IMR-90 (cell line): ENCODE measurements at regions not wholly inside any gene's neighbourhood (a gene's known extent, or its start where the extent isn't known, plus 50 kb on each side); places are given as distances from the start of the nearest gene placed in this dataset.
A peak's percentile ranks its signal among the peaks of the same experiment; 100 is the strongest.

Experiments
- ATAC-seq: fragments of 200-7000 bp; cut with Tn5 transposase; 2 replicates; pipeline ENCODE4 v1.9.1; 2020; ENCODE audit warnings: low read depth, mild to moderate bottlenecking, moderate library complexity
- BruUV-seq: library from RNA; stranded (reverse); fragments of 400-500 nt; replicated peaks from 2 replicates; lab custom pipeline; 2021; lab: Mats Ljungman, UMichigan
- CTCF ChIA-PET: fragments of 300-600 bp; formaldehyde crosslinking; extraction: SDS; loops from one replicate; lab custom pipeline; 2021; ENCODE audit warnings: antibody characterized with exemption; lab: Yijun Ruan, JAX
- POLR2A ChIA-PET: fragments of 300-600 bp; sonication (Branson Sonifier 250); formaldehyde crosslinking; loops from one replicate; lab custom pipeline; 2022; ENCODE audit warnings: antibody characterized with exemption; ENCODE audit not compliant: unreplicated experiment; lab: Charles Lee
- DNase-seq: peaks from one replicate; pipeline ENCODE4 v3.0.0; 2013
- H2AFZ ChIP-seq: replicated peaks from 2 replicates; pipeline ENCODE3; 2013; ENCODE audit warnings: low read length, mild to moderate bottlenecking; ENCODE audit not compliant: poor library complexity
- H2AK5ac ChIP-seq: 2 replicates; pipeline ENCODE4 v1.6.1; 2013; ENCODE audit warnings: low read depth, low read length, inconsistent platforms
- H2AK9ac ChIP-seq: replicated peaks from 2 replicates; pipeline ENCODE3; 2013; ENCODE audit warnings: mild to moderate bottlenecking, low read depth, low read length, moderate library complexity; ENCODE audit not compliant: poor library complexity
- H2BK120ac ChIP-seq: 2 replicates; pipeline ENCODE4 v1.6.1; 2013; ENCODE audit warnings: low read depth, low read length, inconsistent platforms
- H2BK15ac ChIP-seq: 3 replicates; pipeline ENCODE4 v1.6.1; 2013; ENCODE audit warnings: low read depth, low read length, inconsistent platforms
- H2BK20ac ChIP-seq: 2 replicates; pipeline ENCODE4 v1.6.1; 2013; ENCODE audit warnings: low read depth, mild to moderate bottlenecking, inconsistent platforms, low read length, moderate library complexity
- H2BK5ac ChIP-seq: 2 replicates; pipeline ENCODE4 v1.6.1; 2013; ENCODE audit warnings: mild to moderate bottlenecking, low read depth, low read length, inconsistent platforms; ENCODE audit not compliant: poor library complexity, severe bottlenecking
- H3K14ac ChIP-seq: replicated peaks from 2 replicates; pipeline ENCODE4 v1.6.1; 2013; ENCODE audit warnings: low read depth, low read length, inconsistent platforms
- H3K18ac ChIP-seq: 2 replicates; pipeline ENCODE4 v1.6.1; 2013; ENCODE audit warnings: low read depth, low read length, control low read depth
- H3K23ac ChIP-seq: 2 replicates; pipeline ENCODE4 v1.6.1; 2013; ENCODE audit warnings: low read depth, low read length, inconsistent platforms
- H3K27ac ChIP-seq: 2 replicates; pipeline ENCODE4 v1.5.1; 2013; ENCODE audit warnings: mild to moderate bottlenecking, control low read depth, low read length; ENCODE audit not compliant: insufficient read depth
- H3K27me3 ChIP-seq: 2 replicates; pipeline ENCODE4 v1.6.1; 2013; ENCODE audit warnings: low read length; ENCODE audit not compliant: control insufficient read depth, insufficient read depth
- H3K36me3 ChIP-seq: 2 replicates; pipeline ENCODE4 v1.6.1; 2013; ENCODE audit warnings: low read length, mixed read lengths; ENCODE audit not compliant: control insufficient read depth, insufficient read depth
- H3K4ac ChIP-seq: 2 replicates; pipeline ENCODE4 v1.6.1; 2013; ENCODE audit warnings: low read depth, low read length, inconsistent platforms
- H3K4me1 ChIP-seq: 2 replicates; pipeline ENCODE4 v1.6.1; 2013; ENCODE audit warnings: low read length, mixed read lengths; ENCODE audit not compliant: control insufficient read depth, insufficient read depth
- H3K4me2 ChIP-seq: 2 replicates; pipeline ENCODE4 v1.6.1; 2013; ENCODE audit warnings: low read depth, mild to moderate bottlenecking, control low read depth, low read length, moderate library complexity
- H3K4me3 ChIP-seq: 2 replicates; pipeline ENCODE4 v1.5.1; 2013; ENCODE audit warnings: low read depth, mild to moderate bottlenecking, control low read depth, low read length, moderate library complexity; ENCODE audit not compliant: insufficient read depth
- H3K56ac ChIP-seq: 2 replicates; pipeline ENCODE4 v1.6.1; 2013; ENCODE audit warnings: low read length, inconsistent platforms; ENCODE audit not compliant: insufficient read depth; ENCODE audit errors: extremely low read depth
- H3K79me1 ChIP-seq, 2 experiments: 2 replicates each; pipeline ENCODE4 v1.6.1; 2013; ENCODE audit warnings: low read length in 2 of 2, inconsistent platforms in 1 of 2, low read depth in 1 of 2
- H3K9ac ChIP-seq: 2 replicates; pipeline ENCODE4 v1.6.1; 2013; ENCODE audit warnings: low read depth, low read length, control low read depth
- H3K9me1 ChIP-seq: 2 replicates; pipeline ENCODE4 v1.6.1; 2013; ENCODE audit warnings: low read length, inconsistent platforms; ENCODE audit not compliant: insufficient read depth
- H3K9me3 ChIP-seq: 2 replicates; pipeline ENCODE4 v1.6.1; 2013; ENCODE audit warnings: low read length; ENCODE audit not compliant: control insufficient read depth, insufficient read depth
- H4K20me1 ChIP-seq: 2 replicates; pipeline ENCODE4 v1.6.1; 2013; ENCODE audit warnings: low read length, inconsistent platforms; ENCODE audit not compliant: insufficient read depth
- H4K5ac ChIP-seq: 2 replicates; pipeline ENCODE4 v1.6.1; 2013; ENCODE audit warnings: mild to moderate bottlenecking, low read depth, low read length, control low read depth
- H4K8ac ChIP-seq, 2 experiments: 2 replicates each; pipeline ENCODE4 v1.6.1; 2013; ENCODE audit warnings: low read depth in 2 of 2, low read length in 2 of 2, control low read depth in 1 of 2, inconsistent platforms in 1 of 2
- H4K91ac ChIP-seq: 2 replicates; pipeline ENCODE4 v1.6.1; 2013; ENCODE audit warnings: low read depth, low read length, inconsistent platforms; ENCODE audit not compliant: insufficient read depth
- BHLHE40 ChIP-seq: fragments of 150-350 bp; IDR thresholded peaks from 2 replicates; pipeline ENCODE4 v1.6.1; 2016; ENCODE audit warnings: mild to moderate bottlenecking, low read depth, low read length
- CEBPB ChIP-seq: IDR thresholded peaks from 2 replicates; pipeline ENCODE4 v1.6.1; 2012; ENCODE audit warnings: low read depth, low read length, improper control_type of control experiment
- FOS ChIP-seq: fragments of 150-350 bp; IDR thresholded peaks from 2 replicates; pipeline ENCODE4 v1.6.1; 2016; ENCODE audit warnings: low read depth, low read length
- MAFK ChIP-seq: IDR thresholded peaks from 2 replicates; pipeline ENCODE4 v1.6.1; 2012; ENCODE audit warnings: low read depth, low read length, improper control_type of control experiment
- MAZ ChIP-seq: IDR thresholded peaks from 2 replicates; pipeline ENCODE4 v1.6.1; 2012; ENCODE audit warnings: low read depth, mild to moderate bottlenecking, low read length, improper control_type of control experiment, moderate library complexity, borderline replicate concordance
- MXI1 ChIP-seq: IDR thresholded peaks from 2 replicates; pipeline ENCODE4 v1.6.1; 2012; ENCODE audit warnings: low read depth, mild to moderate bottlenecking, low read length, moderate library complexity, borderline replicate concordance
- NFE2L2 ChIP-seq: fragments of 150-350 bp; IDR thresholded peaks from 2 replicates; pipeline ENCODE4 v1.6.1; 2016; ENCODE audit warnings: low read depth, mild to moderate bottlenecking, low read length
- POLR2A ChIP-seq: IDR thresholded peaks from 2 replicates; pipeline ENCODE4 v1.6.1; 2012; ENCODE audit warnings: mild to moderate bottlenecking, low read depth, low read length
- RAD21 ChIP-seq: IDR thresholded peaks from 2 replicates; pipeline ENCODE4 v1.6.1; 2012; ENCODE audit warnings: low read length, improper control_type of control experiment
- RFX5 ChIP-seq: IDR thresholded peaks from 2 replicates; pipeline ENCODE4 v1.8.0; 2012; ENCODE audit warnings: low read depth, mild to moderate bottlenecking, low read length, moderate library complexity
- SMC3 ChIP-seq: fragments of 150-350 bp; IDR thresholded peaks from 2 replicates; pipeline ENCODE4 v1.6.1; 2016; ENCODE audit warnings: low read depth, mild to moderate bottlenecking, antibody characterized with exemption, low read length, moderate library complexity
- WGBS, 2 experiments: methylation state at CpG; one replicate each; pipeline versions ENCODE4 v1.1.5 to v1.1.7; 2013; ENCODE audit warnings: missing lambda C conversion rate in 2 of 2; ENCODE audit not compliant: insufficient read length in 1 of 2; ENCODE audit errors: extremely low coverage in 2 of 2; 5-methylcytosine and 5-hydroxymethylcytosine counted together
- dilution Hi-C: fragments of 300-500 bp; cut with HindIII; formaldehyde crosslinking; loops from one replicate; pipeline ENCODE4 v1.14.3; 2018; ENCODE audit warnings: low sequenced_read_pairs; ENCODE audit not compliant: unreplicated experiment
- in situ Hi-C: fragments of 300-500 bp; cut with MboI; formaldehyde crosslinking; loops from 3 replicates; pipeline ENCODE4 v1.14.3; 2019; ENCODE audit warnings: low sequenced_read_pairs, inconsistent platforms, mixed read lengths
- intact Hi-C: fragments of 100-400 bp; cut with micrococcal nuclease; formaldehyde crosslinking; loops from 2 replicates; pipeline ENCODE4 v1.10.0; 2022
- TF ChIP-seq, protein P1 (sequence below): fragments of 150-350 bp; IDR thresholded peaks from 2 replicates; pipeline ENCODE4 v1.6.1; 2017; ENCODE audit warnings: mild to moderate bottlenecking, antibody characterized with exemption, low read length, low read depth
- TF ChIP-seq, protein P2 (sequence below): conservative IDR thresholded peaks from 2 replicates; pipeline ENCODE4 v1.5.1; 2012; ENCODE audit warnings: mild to moderate bottlenecking, low read depth, low read length, improper control_type of control experiment
- TF ChIP-seq, protein P3 (sequence below): fragments of 150-350 bp; IDR thresholded peaks from 2 replicates; pipeline ENCODE4 v1.6.1; 2016; ENCODE audit warnings: low read depth, mild to moderate bottlenecking, low read length, moderate library complexity, borderline replicate concordance

- Histone ChIP-seq H2AFZ (no peak overlapping the region), H3K9me3 (no peaks in the 10 kb centered on the region), H3K27ac (peak overlapping the region; percentile 56; the same call in 1 of the 2 replicates), H4K91ac (no peak overlapping the region), H2BK5ac (peak overlapping the region; percentile 65), H3K9ac (no peak overlapping the region), H3K56ac (no peak overlapping the region), H2AK5ac (no peak overlapping the region), H3K27me3 (no peaks in the 10 kb centered on the region), H2AK9ac (no peak overlapping the region), H3K4me1 (no peaks in the 10 kb centered on the region; the same call in 1 of the 2 replicates), H2BK120ac (peak overlapping the region; percentile 82), H3K4ac (no peak overlapping the region), H2BK20ac (peak overlapping the region; percentile 80; the same call in 1 of the 2 replicates), H4K5ac (no peak overlapping the region), H3K18ac (peak overlapping the region; percentile 85), H3K4me3 (no peak overlapping the region), H3K23ac (no peak overlapping the region), H4K20me1 (no peaks in the 10 kb centered on the region), H3K4me2 (peak overlapping the region; percentile 54), H3K36me3 (no peaks in the 10 kb centered on the region), H4K8ac (peak overlapping the region in 1 of 2 experiments; percentile 69; a peak in 1 of 4 replicates), H2BK15ac (no peak overlapping the region; the same call in 2 of the 3 replicates), H3K9me1 (no peaks in the 10 kb centered on the region), H3K79me1 (no peaks in the 10 kb centered on the region), H3K14ac (no peak overlapping the region)
- ChIA-PET POLR2A (interaction anchor here (0.6 kb wide), 1 partner anchor 1047 kb away, joined by 3 read pairs; no protein-coding TSS in a partner anchor), CTCF (interaction anchor here (0.6 to 0.9 kb wide), 3 partner anchors 40 to 1158 kb away, joined by 3 to 4 read pairs (median 3); no protein-coding TSS in a partner anchor)
- no TSS peak for BruUV-seq
- no CpG with 5 or more reads among the region's 5 CpGs for WGBS, 2 experiments
- TF ChIP-seq CEBPB, result no peak
- TF ChIP-seq MAZ, result no peak
- TF ChIP-seq, protein P1, sequence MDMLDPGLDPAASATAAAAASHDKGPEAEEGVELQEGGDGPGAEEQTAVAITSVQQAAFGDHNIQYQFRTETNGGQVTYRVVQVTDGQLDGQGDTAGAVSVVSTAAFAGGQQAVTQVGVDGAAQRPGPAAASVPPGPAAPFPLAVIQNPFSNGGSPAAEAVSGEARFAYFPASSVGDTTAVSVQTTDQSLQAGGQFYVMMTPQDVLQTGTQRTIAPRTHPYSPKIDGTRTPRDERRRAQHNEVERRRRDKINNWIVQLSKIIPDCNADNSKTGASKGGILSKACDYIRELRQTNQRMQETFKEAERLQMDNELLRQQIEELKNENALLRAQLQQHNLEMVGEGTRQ, result no peak
- TF ChIP-seq RAD21, result no peak
- no peak for TF ChIP-seq RFX5
- no peak for TF ChIP-seq NFE2L2
- TF ChIP-seq MAFK, result no peak
- no peak for TF ChIP-seq POLR2A
- TF ChIP-seq, protein P2, sequence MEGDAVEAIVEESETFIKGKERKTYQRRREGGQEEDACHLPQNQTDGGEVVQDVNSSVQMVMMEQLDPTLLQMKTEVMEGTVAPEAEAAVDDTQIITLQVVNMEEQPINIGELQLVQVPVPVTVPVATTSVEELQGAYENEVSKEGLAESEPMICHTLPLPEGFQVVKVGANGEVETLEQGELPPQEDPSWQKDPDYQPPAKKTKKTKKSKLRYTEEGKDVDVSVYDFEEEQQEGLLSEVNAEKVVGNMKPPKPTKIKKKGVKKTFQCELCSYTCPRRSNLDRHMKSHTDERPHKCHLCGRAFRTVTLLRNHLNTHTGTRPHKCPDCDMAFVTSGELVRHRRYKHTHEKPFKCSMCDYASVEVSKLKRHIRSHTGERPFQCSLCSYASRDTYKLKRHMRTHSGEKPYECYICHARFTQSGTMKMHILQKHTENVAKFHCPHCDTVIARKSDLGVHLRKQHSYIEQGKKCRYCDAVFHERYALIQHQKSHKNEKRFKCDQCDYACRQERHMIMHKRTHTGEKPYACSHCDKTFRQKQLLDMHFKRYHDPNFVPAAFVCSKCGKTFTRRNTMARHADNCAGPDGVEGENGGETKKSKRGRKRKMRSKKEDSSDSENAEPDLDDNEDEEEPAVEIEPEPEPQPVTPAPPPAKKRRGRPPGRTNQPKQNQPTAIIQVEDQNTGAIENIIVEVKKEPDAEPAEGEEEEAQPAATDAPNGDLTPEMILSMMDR, result no peak
- no peak for TF ChIP-seq SMC3
- no peak for TF ChIP-seq BHLHE40
- TF ChIP-seq, protein P3, sequence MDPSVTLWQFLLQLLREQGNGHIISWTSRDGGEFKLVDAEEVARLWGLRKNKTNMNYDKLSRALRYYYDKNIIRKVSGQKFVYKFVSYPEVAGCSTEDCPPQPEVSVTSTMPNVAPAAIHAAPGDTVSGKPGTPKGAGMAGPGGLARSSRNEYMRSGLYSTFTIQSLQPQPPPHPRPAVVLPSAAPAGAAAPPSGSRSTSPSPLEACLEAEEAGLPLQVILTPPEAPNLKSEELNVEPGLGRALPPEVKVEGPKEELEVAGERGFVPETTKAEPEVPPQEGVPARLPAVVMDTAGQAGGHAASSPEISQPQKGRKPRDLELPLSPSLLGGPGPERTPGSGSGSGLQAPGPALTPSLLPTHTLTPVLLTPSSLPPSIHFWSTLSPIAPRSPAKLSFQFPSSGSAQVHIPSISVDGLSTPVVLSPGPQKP, result no peak
- TF ChIP-seq FOS, result no peak
- no peak for TF ChIP-seq MXI1
- dilution Hi-C loops, result no loop called here
- ATAC-seq, result peak; percentile 91
- intact Hi-C loops, result loop anchor here (5.0 kb wide), 1 partner anchor 1045 kb away; no protein-coding TSS in a partner anchor
- DNase-seq, result peak; percentile 75
- in situ Hi-C loops, result no loop called here
Measured at GRCh38 chr14:84482256-84483071, 1047.5 kb upstream of the FLRT2 start.
